HG02884 (cell line): ENCODE measurements at regions not wholly inside any gene's neighbourhood (a gene's known extent, or its start where the extent isn't known, plus 50 kb on each side); places are given as distances from the start of the nearest gene placed in this dataset.

ENCODE experiments used
- ATAC-seq: cut with Tn5 transposase; IDR thresholded peaks from one replicate; pipeline ENCODE4 v1.9.1; 2021; ENCODE audit warnings: mild to moderate bottlenecking, moderate library complexity; ENCODE audit not compliant: unreplicated experiment

GRCh38 chr2:204012072-204012653 lies 75.6 kb downstream of the ICOS start:
- ATAC-seq, result no peak

GRCh38 chr2:204015118-204015843 lies 78.7 kb downstream of the ICOS start:
- no peak for ATAC-seq

GRCh38 chr2:204018717-204019116 lies 82.2 kb downstream of the ICOS start:
- ATAC-seq, result no peak

DNA sequence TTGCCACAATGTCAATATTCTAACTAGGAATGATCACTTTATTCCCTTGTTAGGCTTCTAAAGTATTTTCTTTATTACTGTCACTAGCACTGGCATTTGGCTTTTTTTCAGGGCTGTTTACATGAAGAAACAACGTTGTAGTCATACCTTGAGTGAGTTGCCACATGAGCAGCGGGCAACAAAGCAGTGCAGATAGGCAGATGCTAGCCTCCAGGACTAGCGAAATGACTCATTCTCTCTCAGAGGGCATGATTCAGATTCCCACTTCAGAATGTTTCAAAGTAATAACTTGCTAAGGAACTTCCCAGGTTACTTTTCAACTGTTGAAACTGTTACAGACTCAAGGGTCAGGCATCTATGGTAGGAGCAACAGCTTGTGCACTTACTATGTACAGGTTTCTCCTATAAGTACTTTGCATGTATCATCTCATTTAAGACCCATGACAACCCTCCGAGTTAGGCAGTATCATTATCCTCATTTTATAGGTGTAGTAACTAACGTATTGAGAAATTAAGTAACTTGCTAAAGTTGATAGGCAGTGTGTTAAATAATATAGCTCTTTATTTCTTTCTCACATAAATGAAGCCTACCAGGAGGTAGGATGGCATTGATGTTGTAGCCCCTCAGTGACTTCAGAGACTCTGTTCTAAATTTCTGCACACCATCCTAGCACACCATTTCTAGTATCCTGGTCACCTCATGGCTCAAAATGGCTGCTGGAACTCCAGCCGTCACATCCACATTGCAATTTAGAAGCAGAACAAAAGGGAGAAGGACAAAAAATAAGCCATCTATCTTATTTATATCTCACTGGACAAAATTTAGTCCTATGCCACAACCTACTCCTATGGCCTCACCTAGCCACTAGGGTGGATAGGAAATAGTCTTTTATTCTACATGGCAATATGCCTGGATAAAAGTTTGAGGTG lies 83.3 kb downstream of the ICOS start:
- ATAC-seq, result no peak

GRCh38 chr2:204021290-204022081 lies 84.9 kb downstream of the ICOS start:
- ATAC-seq, result no peak

DNA sequence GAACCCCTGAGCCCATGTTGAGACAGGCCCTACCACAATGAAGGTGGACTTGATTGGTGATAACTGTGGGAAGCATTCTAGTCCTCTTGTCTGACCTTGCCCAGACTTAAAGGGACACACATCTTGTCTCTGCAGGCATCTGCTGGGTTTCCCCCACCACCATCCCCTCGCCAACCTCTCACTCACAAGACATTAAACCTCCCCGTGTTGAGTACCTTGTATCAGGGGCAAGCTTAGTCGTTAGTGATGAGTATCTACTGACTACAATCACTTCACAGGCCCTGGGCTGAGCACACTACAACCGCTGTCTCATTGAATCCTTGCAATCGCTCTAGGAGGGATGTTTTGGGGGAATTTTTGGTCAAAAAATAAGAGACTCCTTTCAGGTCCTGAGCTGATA lies 86.0 kb downstream of the ICOS start:
- ATAC-seq, result no peak

DNA sequence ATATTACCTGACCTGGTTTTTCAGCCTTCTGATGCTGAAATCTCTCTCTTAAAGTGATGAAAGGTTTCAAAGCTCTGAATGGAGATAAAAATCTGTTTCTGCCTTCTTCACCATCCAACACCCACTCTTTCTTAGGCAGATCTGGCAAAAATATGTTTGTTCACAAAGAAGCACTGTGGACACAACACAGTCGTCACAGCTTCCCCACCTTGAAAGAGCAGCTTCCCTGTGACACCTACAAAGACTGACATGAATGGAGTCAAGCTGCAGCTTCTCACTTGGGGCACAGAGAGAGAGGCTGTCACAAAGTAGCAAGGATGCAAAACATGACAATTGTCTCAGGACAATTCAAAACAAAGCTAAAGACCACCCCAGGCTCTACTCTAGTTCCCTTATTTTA lies 86.5 kb downstream of the ICOS start:
- no peak for ATAC-seq

- ATAC-seq, result no peak
Observed at GRCh38 chr2:204024503-204024902, 87.9 kb downstream of the ICOS start.

- ATAC-seq, result no peak
Observed at GRCh38 chr2:204024906-204025475, 88.4 kb downstream of the ICOS start.

GRCh38 chr2:204026294-204026693 lies 89.7 kb downstream of the ICOS start:
- ATAC-seq, result no peak

DNA sequence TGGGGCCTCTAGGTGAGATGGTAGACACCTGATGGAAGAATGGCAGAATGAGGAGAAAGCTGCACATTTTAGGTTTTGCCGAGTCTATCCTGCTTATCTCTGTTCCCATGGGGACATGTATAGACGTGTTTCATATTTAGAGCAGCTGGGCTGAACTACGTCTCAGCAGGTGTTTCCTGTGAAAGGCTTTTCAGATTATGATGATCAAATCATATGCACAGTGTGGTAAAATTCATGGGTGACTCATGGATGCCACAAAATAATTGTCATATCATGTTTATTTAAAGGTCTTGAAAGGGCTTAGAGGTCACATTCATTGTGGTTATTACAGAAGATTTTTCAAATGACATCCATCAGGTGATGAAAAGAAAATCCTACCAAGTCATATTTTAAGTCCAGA lies 90.5 kb downstream of the ICOS start:
- ATAC-seq, result peak; percentile 78

DNA sequence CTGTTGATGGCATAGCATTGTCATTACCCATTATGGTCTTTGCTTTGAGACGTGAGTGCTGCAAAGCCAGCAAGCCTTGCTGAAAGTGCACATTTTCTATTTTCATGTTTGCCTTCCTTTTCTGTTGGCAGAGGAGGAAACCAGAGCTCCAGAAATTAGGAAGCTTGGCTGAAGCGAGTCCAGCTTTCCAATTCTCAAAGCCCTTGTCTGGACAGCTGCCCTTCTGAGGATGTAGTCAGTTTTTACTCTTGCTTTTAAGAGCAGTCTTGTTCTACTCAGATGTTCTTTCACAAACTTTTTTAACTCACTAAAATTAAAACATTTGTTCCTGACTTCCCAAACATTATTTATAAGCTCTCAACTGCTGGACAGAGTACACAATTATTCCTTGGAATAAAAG lies 93.8 kb downstream of the ICOS start:
- ATAC-seq, result no peak

DNA sequence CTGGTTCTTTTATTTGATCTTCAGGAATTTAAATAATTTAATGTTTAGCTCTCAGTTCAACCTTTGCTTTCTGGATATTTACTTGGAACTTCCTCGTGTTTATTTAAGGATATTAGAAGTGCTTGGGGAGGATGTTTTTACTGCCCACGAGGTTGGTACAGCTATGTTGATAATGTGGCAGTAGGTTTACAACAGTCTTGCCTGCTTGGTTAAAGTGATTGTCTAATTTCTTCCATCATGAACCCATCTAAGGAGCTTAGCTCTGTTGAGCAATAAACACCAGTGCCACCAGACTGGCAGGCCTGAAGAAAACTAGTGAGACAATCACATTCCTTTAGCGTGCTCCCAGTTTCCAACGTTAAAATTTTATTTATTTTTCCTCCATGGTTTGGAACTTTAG lies 94.5 kb downstream of the ICOS start:
- no peak for ATAC-seq

DNA sequence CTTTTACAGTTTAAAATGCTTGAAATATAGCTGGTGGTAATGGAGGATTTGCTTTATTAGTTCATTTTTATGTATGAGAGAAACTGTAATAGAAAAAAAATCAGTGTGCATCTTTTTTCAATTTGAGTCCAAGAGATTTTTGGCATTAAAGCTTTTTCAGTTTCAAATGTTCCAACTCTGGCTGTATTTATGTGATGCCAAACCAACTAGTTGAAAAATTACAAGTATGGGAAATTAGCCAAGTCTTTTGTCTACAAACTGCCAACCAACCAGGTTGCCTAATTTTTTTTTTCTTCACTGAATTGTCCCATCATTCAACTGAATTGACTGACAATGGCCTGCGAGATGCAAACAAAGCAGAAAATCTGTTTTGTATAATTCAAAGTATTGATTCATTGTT lies 95.7 kb downstream of the ICOS start:
- no peak for ATAC-seq

DNA sequence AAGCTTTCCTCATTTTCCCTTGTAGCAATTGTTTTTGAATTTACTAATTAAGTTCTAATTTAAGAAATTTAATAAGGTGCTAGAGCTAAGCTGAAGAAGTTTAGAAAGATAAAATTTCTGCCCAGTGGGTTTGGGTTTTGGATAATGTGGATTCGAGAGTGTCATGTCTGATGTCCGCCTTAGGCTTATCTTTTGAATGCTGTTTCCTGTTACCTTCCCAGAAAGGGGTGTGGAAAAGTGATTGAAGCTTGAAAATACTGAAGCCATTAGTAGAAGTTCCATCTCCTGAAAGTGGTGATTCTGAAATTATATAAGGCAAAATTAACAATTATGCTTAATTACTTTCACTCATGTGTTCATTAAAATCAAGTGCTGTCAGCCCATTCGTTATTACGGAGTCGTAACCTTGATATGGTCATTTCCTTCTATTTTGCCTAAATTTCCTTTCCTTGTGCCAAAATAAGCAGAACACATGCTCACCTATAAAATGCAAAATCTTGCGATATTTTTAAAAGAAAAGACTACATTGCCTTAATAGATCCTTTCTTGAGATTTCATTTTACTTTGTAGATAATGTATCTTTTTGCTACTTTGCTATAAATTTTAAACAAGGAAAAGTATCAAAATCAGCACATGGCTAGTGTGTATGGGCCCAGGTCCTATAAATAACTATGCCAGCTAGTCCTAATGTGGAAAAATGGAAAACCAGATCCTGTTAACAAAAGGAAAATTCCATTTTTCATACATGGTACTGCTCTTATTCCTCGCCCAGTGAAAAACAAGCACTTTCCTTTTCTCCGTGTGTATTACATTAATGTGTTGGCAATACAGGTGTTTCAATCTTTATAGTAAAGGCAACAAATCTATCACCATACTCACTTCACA lies 97.3 kb downstream of the ICOS start:
- ATAC-seq, result no peak

- ATAC-seq, result no peak
Observed at GRCh38 chr2:204036706-204037105, 100.1 kb downstream of the ICOS start.

DNA sequence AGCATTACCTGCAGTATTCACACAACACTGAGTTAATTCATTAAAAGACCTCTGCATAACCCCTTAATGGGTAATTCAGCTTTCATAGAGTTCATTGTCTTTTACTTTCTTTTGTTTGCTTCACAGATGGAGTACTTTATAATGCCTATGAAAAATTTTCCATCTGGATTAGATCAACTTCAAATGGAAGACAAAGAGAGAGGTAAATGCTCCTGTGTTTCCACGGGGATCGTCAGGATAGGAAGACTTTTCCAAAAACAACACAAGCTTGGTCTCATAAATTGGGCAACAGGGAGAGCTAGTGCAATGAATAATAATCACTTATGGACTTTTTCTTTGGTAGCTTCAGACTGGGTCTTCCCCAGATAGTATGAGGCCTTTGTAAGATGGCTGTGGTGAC lies 100.7 kb downstream of the ICOS start:
- no peak for ATAC-seq

- ATAC-seq, result no peak
Observed at GRCh38 chr2:204039298-204039838, 102.8 kb downstream of the ICOS start.

DNA sequence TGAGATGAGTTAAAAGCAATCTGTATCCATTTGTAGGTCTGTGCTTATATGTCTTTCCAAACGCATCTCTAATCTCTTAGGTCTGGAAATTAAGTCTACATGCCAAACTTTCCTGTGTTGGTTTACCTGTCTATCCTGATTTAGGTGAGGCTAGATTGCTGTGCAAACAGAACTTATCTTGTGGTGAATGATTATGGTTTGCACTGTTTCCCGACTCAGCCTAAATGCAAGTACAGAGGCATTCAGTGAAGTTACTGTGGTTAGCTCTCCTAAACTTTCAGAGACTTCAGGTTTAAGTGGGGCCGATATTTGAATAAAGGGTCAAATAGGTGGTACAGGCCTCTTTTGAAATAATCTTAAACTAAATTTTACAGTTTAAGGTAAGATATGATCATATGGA lies 103.5 kb downstream of the ICOS start:
- no peak for ATAC-seq
